Activated B cell treated with CpG ODN at 0.5 μM for 24 hours (primary cell): ENCODE measurements at regions not wholly inside any gene's neighbourhood (a gene's known extent, or its start where the extent isn't known, plus 50 kb on each side); places are given as distances from the start of the nearest gene placed in this dataset.

Source experiments
- ATAC-seq: fragments of 200-7000 bp; cut with Tn5 transposase; one replicate; pipeline ENCODE4 v1.10.0; 2021; ENCODE audit warnings: low read depth, mild to moderate bottlenecking, moderate library complexity
- CTCF ChIA-PET: fragments of 350-600 bp; sonication (Branson Sonifier 250); formaldehyde crosslinking; loops from one replicate; lab custom pipeline; 2021; ENCODE audit warnings: antibody characterized with exemption; lab: Charles Lee
- POLR2A ChIA-PET: fragments of 350-600 bp; sonication (Branson Sonifier 250); formaldehyde crosslinking; loops from one replicate; lab custom pipeline; 2021; ENCODE audit warnings: antibody characterized with exemption; lab: Charles Lee
- DNase-seq: peaks from one replicate; pipeline ENCODE4 v3.0.0; 2022
- H3K27ac Mint-ChIP-seq: one replicate; pipeline ENCODE4 v1.8.0; 2020; ENCODE audit warnings: mixed read lengths
- H3K27me3 Mint-ChIP-seq: one replicate; pipeline ENCODE4 v1.8.0; 2021; ENCODE audit warnings: mixed read lengths
- H3K36me3 Mint-ChIP-seq: one replicate; pipeline ENCODE4 v1.8.0; 2021; ENCODE audit warnings: low read depth, mixed read lengths
- H3K4me1 Mint-ChIP-seq: one replicate; pipeline ENCODE4 v1.8.0; 2021; ENCODE audit warnings: mixed read lengths
- H3K4me3 Mint-ChIP-seq: one replicate; pipeline ENCODE4 v1.8.0; 2020; ENCODE audit warnings: mild to moderate bottlenecking, mixed read lengths
- H3K9me3 Mint-ChIP-seq: one replicate; pipeline ENCODE4 v1.8.0; 2020; ENCODE audit warnings: mixed read lengths
- CTCF ChIP-seq: fragments of 200-600 bp; IDR thresholded peaks from one replicate; pipeline ENCODE4 v1.8.0; 2022; ENCODE audit warnings: antibody characterized with exemption, mild to moderate bottlenecking
- intact Hi-C: fragments of 100-400 bp; cut with micrococcal nuclease; formaldehyde crosslinking; loops from one replicate; pipeline ENCODE4 v1.15.1; 2024

GRCh38 chr2:31710121-31710520, 129.4 kb upstream of the SRD5A2 start:
- Mint-ChIP-seq H3K36me3 (no peaks in the 10 kb centered on the region), H3K27me3 (peaks cover 5% of the 10 kb centered on the region), H3K27ac (no peak overlapping the region), H3K4me3 (no peak overlapping the region), H3K9me3 (peaks cover 14% of the 10 kb centered on the region), H3K4me1 (no peaks in the 10 kb centered on the region)
- DNase-seq, result no peak
- no peak for TF ChIP-seq CTCF
- ATAC-seq, result no peak
- intact Hi-C loops, result no loop called here
- ChIA-PET POLR2A (no interaction called here), CTCF (no interaction called here)

- no peak overlapping the region for H3K27ac Mint-ChIP-seq
- H3K4me3 Mint-ChIP-seq, result no peak overlapping the region
- ChIA-PET POLR2A (no interaction called here), CTCF (no interaction called here)
- intact Hi-C loops, result no loop called here
- peaks cover 5% of the 10 kb centered on the region for H3K27me3 Mint-ChIP-seq
- ATAC-seq (no peak), DNase-seq (no peak)
- H3K36me3 Mint-ChIP-seq, result no peaks in the 10 kb centered on the region
- TF ChIP-seq CTCF, result no peak
- H3K4me1 Mint-ChIP-seq, result no peaks in the 10 kb centered on the region
- H3K9me3 Mint-ChIP-seq, result peaks cover 3% of the 10 kb centered on the region
Measured at GRCh38 chr2:31707992-31708391, 127.3 kb upstream of the SRD5A2 start.

GRCh38 chr2:31704561-31705212, 123.9 kb upstream of the SRD5A2 start:
- intact Hi-C loops, result no loop called here
- H3K9me3 Mint-ChIP-seq, result peaks cover 25% of the 10 kb centered on the region
- H3K4me3 Mint-ChIP-seq, result no peak overlapping the region
- peaks cover under 1% of the 10 kb centered on the region for H3K36me3 Mint-ChIP-seq
- H3K27me3 Mint-ChIP-seq, result no peaks in the 10 kb centered on the region
- DNase-seq (no peak), ATAC-seq (no peak)
- CTCF ChIA-PET, result no interaction called here
- POLR2A ChIA-PET, result no interaction called here
- no peak for TF ChIP-seq CTCF
- no peak overlapping the region for H3K27ac Mint-ChIP-seq
- no peaks in the 10 kb centered on the region for H3K4me1 Mint-ChIP-seq

- no peak for DNase-seq
- ATAC-seq, result no peak
- ChIA-PET CTCF (no interaction called here), POLR2A (no interaction called here)
- no peak for TF ChIP-seq CTCF
- intact Hi-C loops, result no loop called here
- H3K4me3 Mint-ChIP-seq, result no peak overlapping the region
- H3K36me3 Mint-ChIP-seq, result peaks cover 5% of the 10 kb centered on the region
- peaks cover 38% of the 10 kb centered on the region for H3K9me3 Mint-ChIP-seq
- H3K27ac Mint-ChIP-seq, result no peak overlapping the region
- no peaks in the 10 kb centered on the region for H3K27me3 Mint-ChIP-seq
- no peaks in the 10 kb centered on the region for H3K4me1 Mint-ChIP-seq
Measured at GRCh38 chr2:31703253-31703652, 122.5 kb upstream of the SRD5A2 start.

- ChIA-PET POLR2A (no interaction called here), CTCF (interaction anchor here (1.2 kb wide), 1 partner anchor 11 kb away, joined by 3 read pairs; no protein-coding TSS in a partner anchor)
- Mint-ChIP-seq H3K27ac (no peak overlapping the region), H3K36me3 (peaks cover 11% of the 10 kb centered on the region), H3K9me3 (peaks cover 68% of the 10 kb centered on the region), H3K27me3 (no peaks in the 10 kb centered on the region), H3K4me1 (no peaks in the 10 kb centered on the region), H3K4me3 (no peak overlapping the region)
- ATAC-seq (no peak), DNase-seq (no peak)
- no peak for TF ChIP-seq CTCF
- intact Hi-C loops, result no loop called here
Measured at GRCh38 chr2:31698722-31699121, 118.0 kb upstream of the SRD5A2 start.
